ENCODE measurements at regions not wholly inside any gene's neighbourhood (a gene's known extent, or its start where the extent isn't known, plus 50 kb on each side); places are given as distances from the start of the nearest gene placed in this dataset.

DNA sequence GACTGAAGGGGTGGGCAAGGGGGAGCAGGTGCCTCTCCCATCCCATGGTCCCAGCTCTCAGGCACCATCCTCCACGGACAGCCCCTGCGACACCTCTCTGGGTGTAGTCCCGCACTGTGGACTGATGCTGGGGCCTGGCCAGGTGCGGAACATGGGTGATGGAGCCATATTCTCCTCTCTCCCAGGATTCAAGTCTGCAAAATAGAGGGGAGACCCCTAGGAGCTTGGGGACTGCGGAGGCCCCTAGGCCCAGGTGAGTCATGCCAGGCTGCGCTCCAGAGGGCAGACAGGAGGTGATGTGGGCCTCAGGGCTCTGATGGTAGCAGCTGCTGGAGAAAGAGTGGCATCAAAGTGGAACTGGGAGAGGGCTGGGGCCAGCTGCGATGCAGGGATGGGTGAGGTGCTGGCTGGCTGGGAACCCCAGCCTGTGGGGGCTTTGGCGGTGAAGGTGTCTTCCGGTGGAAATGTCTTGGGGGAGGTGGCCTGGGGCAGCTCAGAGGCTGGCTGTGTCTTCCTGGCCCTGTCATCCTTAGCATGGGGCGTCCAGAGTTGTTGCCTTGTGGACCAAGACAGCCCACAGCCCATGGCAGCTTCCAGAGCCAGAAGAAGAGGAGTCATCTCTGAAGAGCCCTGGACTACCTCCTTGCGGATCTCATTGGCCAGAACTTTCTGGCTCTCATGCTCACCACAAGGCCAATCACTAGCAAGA, 149.1 kb downstream of the KIF26A start:
- no peak for FAIRE-seq
- TF ChIP-seq TAF1 (IDR thresholded peaks at IDR 0.05; ENCODE audit: borderline replicate concordance, low read depth, low read length) (no peak), POLR2A (IDR thresholded peaks at IDR 0.05; ENCODE audit: low read depth, low read length) (no peak), POLR2AphosphoS5 (IDR thresholded peaks at IDR 0.05; ENCODE audit: low read depth, low read length) (no peak)

DNA sequence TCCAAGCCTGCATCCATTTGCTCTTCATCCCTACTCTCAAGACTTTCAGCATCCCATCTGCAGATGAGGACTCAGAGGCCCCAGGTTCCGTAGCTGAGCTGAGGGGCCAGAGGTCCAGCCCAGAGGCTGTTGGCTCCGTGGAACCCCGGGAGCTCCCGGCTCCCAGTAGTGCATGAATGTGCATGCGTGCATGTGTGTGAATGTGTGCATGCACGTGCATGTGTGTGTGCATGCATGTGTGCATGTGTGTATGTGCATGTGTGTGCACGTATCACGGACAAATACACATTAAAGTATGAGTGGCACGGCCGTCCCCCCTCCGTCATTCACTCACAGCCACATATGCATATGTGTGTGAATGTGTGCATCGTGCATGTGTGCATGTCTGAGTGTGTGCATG, 149.9 kb downstream of the KIF26A start:
- DNase-seq (ENCODE audit: insufficient read length) (no peak), FAIRE-seq (no peak)
- TF ChIP-seq TAF1 (IDR thresholded peaks at IDR 0.05; ENCODE audit: borderline replicate concordance, low read depth, low read length): no peak
- TF ChIP-seq POLR2A (IDR thresholded peaks at IDR 0.05; ENCODE audit: low read depth, low read length): no peak
- no peak for TF ChIP-seq POLR2AphosphoS5 (IDR thresholded peaks at IDR 0.05; ENCODE audit: low read depth, low read length)

More for the DNA sequence above, 149.1 kb downstream of the KIF26A start:
- no peak for DNase-seq (ENCODE audit: insufficient read length)

DNA sequence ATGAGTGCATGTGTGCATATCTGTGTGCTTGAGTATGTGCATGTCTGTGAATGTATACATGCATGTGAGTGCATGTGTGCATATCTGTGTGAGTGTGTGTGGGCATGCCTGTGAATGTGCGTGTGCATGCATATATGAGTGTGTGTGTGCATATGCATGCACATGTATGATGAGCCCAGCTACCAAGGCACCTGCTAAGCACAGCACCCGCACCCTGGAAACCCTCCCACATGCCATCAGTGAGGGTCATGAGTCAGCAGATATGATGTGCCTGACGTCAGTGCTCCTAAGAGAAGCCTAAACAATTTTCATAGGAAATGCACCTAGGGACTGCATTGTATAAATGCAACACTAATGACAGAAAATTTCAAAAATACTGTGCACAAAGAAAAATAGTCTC, 151.1 kb downstream of the KIF26A start:
- TF ChIP-seq POLR2AphosphoS5 (IDR thresholded peaks at IDR 0.05; ENCODE audit: low read depth, low read length) (no peak), TAF1 (IDR thresholded peaks at IDR 0.05; ENCODE audit: borderline replicate concordance, low read depth, low read length) (no peak), POLR2A (IDR thresholded peaks at IDR 0.05; ENCODE audit: low read depth, low read length) (no peak)
- no peak for DNase-seq (ENCODE audit: insufficient read length)
- no peak for FAIRE-seq

DNA sequence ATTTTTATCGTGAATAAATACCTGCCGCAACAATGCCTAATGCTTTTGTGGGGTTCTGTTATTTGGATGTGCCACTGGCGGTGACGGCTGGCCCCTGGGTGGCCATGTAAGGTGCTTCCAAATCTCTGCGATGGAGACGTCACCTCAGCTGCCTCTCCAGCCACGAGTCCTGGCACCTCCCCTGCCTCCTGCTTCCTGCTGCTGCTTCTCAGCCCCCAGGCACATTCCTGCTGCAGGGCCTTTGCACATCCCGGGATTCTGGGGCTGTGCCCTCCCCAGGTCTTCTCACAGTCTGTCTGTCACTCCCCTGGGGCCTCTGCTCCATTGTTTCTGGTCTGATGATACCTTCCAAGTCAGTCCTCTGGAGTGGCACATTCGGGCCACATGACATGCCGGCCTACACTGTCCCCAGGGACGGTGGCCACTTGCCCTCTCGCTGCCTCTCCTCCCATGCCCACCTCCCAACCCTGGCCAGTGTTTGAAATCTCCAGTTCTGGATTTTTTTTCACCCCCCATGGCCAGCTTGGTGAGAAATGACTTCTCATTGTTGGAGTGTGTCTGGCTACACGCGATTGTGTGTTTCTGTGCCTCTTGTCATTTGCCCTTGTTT, 151.8 kb downstream of the KIF26A start:
- DNase-seq (ENCODE audit: insufficient read length) (no peak), FAIRE-seq (no peak)
- TF ChIP-seq POLR2AphosphoS5 (IDR thresholded peaks at IDR 0.05; ENCODE audit: low read depth, low read length) (no peak), POLR2A (IDR thresholded peaks at IDR 0.05; ENCODE audit: low read depth, low read length) (no peak), TAF1 (IDR thresholded peaks at IDR 0.05; ENCODE audit: borderline replicate concordance, low read depth, low read length) (no peak)

DNA sequence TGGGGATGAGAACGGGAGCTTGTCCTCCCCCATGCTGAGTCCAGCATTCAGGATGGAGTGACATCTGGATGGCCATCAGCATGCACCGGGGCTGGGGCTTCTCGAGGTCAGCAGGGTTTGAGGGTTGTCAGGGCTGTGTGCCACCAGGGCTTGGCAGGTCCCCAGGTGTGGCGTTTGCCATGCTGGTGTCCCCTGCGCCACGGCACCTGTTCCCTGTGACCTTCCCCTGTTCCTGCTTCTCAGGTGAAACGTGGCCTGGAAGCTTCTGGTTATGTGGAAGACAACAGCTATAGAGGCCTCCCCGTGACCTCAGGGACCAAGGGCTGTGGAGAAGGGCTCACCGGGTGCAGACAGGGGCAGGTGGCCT, 152.4 kb downstream of the KIF26A start:
- DNase-seq (ENCODE audit: insufficient read length) (no peak), FAIRE-seq (no peak)
- no peak for TF ChIP-seq TAF1 (IDR thresholded peaks at IDR 0.05; ENCODE audit: borderline replicate concordance, low read depth, low read length)

DNA sequence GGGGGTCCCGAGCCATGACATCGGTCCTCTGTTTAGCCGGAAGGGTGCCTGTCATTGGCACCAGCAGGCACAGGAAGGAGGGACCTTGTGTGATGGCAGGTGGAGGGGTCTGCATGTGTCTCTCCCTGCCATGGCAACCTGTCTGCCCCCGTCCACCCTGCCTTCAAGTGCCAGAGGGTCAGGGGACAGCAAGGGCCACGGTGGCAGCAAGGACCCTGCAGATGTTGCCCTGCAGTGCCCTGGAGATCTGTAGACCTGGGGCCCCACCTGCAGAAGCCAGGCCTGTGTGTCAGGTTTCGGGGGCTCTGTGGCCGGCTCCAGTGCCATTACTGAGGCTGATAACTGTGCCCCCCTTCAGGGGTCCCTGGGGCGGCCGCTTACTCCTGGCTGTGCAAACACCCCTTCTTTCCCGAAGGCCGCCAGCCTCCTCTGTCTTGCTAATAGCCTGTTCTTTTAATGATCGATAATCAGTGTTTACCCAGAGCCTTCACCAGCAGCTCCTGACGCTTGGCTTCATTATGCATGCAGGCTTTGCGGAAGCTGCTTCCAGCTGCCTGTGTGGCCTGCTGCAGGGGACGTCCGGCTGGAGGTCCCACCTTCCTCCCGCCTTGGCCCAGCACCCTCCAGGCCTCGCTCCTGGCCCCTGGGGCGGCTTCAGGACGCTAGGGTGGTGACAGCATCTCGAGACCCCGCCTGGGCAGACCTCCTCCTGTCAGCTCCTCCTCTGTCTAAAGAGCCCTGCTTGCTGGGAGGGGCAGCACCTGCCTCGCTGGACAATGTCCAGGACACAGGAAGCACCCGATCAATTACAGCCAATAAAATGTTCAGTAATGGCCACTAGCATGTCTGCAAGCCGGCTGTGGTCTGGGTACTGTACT, 153.0 kb downstream of the KIF26A start:
- TF ChIP-seq POLR2AphosphoS5 (IDR thresholded peaks at IDR 0.05; ENCODE audit: low read depth, low read length): no peak
- no peak for TF ChIP-seq POLR2A (IDR thresholded peaks at IDR 0.05; ENCODE audit: low read depth, low read length)
- no peak for TF ChIP-seq TAF1 (IDR thresholded peaks at IDR 0.05; ENCODE audit: borderline replicate concordance, low read depth, low read length)
- no peak for DNase-seq (ENCODE audit: insufficient read length)
- no peak for FAIRE-seq

DNA sequence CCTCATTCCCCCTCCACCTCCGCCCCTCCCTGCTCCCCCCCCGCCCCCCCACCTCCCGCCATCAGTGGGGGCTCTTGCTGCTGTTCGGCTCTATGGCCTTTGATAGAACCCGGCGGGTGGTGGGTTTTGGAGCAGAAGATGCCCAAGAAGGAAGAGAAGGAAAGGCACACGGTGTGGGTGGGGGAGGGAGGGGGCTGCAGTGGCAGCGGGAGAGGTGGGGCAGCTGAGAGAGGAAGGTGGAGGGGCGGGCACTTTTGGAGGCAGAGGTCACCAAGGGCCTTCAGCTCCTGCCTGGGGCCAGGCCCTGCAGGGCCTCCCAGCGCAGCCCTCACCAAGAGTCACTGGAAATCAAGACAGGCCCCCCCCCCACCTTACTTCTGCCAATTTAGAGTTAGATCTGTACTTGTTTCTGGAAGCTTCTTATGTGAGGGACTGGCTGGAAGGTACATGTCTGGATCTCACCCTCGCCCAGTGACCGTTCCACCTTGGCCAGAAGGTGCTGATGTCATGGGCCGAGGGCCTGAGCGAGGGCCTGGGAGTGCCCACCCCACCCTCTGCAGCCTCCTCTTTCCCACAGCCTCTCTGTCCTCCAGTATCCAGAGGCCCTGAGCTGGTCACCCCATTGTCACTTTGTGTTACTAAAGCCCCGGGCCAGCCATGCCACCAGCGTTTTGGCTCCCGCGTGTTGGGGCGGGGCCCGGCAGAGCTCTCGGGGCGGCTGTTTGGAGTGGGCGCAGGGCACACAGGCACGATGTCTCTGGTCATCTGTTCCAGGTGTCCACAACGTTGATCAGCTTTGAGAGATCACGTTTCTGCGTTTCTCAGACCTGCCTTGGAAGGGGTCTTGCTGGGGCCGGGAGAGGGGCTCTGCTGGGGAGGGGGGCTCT, 153.9 kb downstream of the KIF26A start:
- FAIRE-seq (no peak), DNase-seq (ENCODE audit: insufficient read length) (no peak)
- TF ChIP-seq POLR2AphosphoS5 (IDR thresholded peaks at IDR 0.05; ENCODE audit: low read depth, low read length): no peak
- TF ChIP-seq POLR2A (IDR thresholded peaks at IDR 0.05; ENCODE audit: low read depth, low read length): no peak
- TF ChIP-seq TAF1 (IDR thresholded peaks at IDR 0.05; ENCODE audit: borderline replicate concordance, low read depth, low read length): no peak

DNA sequence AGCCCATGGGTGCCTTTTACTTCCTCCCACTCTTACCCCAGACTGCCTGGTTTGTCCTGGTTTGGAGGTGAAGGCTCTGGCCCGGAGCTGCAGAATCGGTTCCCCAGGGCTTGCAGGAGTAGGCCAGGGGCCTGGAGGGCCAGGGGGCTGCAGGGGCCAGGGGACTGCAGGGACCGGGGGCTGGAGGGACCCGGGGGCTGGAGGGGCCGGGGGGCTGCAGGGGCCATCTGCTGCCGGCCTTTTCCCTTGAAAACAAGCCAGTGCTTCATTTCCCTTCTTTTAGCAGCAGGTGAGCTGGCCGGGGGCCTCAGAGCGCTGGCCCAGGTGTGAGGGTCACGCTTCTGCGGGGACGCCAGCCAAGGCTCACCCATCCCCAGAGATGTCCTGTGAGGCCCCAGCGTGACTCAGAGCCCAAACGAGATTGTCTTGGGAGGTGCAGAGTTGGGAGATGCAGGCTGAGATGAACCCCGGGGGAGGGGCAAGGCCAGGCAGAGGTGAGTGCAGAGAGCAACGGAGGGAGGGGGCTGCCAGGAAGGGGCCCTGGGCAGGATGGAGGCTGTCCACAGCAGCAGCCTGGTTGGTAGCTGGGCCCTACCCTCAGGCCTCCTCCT, 154.9 kb downstream of the KIF26A start:
- TF ChIP-seq TAF1 (IDR thresholded peaks at IDR 0.05; ENCODE audit: borderline replicate concordance, low read depth, low read length) (no peak), POLR2A (IDR thresholded peaks at IDR 0.05; ENCODE audit: low read depth, low read length) (no peak), POLR2AphosphoS5 (IDR thresholded peaks at IDR 0.05; ENCODE audit: low read depth, low read length) (no peak)
- DNase-seq (ENCODE audit: insufficient read length) (no peak), FAIRE-seq (no peak)

DNA sequence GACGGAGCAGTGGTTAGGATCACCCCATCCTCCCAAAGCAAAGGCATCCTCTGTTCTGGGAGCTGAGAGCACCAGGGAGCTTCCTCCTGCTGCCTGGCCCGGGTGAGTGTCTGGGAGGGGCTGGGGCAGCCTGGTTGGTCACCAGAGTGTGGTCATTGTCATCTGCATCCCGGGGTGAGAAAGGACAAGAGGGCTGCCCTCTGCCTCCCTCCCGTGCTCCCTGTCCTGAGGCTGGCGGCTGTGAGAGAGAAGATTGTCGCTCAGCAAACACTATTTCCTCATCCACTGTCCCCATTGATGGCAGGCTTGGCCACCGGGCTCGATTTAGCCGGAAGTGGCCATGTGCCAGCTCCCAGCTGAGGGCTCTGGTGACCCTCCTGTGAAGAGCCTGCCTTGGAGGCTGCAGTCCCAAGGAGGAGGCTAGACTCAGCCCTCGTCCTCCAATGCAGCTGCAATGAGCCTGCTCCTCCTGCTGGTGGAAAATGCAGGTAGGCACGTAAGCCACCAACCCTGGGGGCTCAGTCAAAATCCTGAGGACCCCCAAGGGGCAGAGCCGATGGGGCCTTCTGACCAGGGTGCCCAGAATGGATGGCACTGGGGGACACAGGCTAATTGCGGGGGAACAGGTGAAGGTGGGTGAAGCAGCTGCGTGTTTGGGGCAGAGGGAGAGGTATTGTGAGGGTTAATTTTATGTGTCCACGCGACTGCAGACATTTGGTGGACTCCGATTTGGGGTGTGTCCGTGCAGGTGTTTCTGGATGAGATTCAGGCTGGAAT, 155.7 kb downstream of the KIF26A start:
- DNase-seq (ENCODE audit: insufficient read length) (no peak), FAIRE-seq (no peak)
- TF ChIP-seq POLR2AphosphoS5 (IDR thresholded peaks at IDR 0.05; ENCODE audit: low read depth, low read length): no peak
- TF ChIP-seq TAF1 (IDR thresholded peaks at IDR 0.05; ENCODE audit: borderline replicate concordance, low read depth, low read length): no peak
- TF ChIP-seq POLR2A (IDR thresholded peaks at IDR 0.05; ENCODE audit: low read depth, low read length): no peak

DNA sequence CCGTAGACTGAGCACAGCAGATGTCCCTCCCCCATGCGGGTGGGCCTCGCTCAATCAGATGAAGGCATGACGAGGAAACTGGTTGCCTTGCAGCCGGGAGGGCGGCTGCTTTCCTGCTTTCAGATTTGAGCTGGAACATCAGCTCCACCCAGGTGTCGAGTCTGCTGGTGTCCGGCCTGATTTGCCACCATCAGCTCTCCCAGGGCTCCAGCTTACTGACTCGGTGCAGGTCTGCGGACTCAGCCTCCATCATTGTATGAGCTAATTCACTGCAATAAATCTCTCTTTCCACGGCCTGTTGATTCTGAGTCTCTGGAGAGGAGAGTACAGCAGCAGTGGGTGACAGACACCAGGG, 156.2 kb downstream of the KIF26A start:
- no peak for FAIRE-seq
- TF ChIP-seq POLR2A (IDR thresholded peaks at IDR 0.05; ENCODE audit: low read depth, low read length) (no peak), TAF1 (IDR thresholded peaks at IDR 0.05; ENCODE audit: borderline replicate concordance, low read depth, low read length) (no peak), POLR2AphosphoS5 (IDR thresholded peaks at IDR 0.05; ENCODE audit: low read depth, low read length) (no peak)
- DNase-seq (ENCODE audit: insufficient read length): no peak

Measured in GM12892 (cell line).